ENCODE measurements at regions not wholly inside any gene's neighbourhood (a gene's known extent, or its start where the extent isn't known, plus 50 kb on each side); places are given as distances from the start of the nearest gene placed in this dataset.
"Not testable (repeated sequence)": the region's sequence is repeated elsewhere in the genome, so short reads cannot be mapped to it uniquely, and the experiment has no call there.

DNA sequence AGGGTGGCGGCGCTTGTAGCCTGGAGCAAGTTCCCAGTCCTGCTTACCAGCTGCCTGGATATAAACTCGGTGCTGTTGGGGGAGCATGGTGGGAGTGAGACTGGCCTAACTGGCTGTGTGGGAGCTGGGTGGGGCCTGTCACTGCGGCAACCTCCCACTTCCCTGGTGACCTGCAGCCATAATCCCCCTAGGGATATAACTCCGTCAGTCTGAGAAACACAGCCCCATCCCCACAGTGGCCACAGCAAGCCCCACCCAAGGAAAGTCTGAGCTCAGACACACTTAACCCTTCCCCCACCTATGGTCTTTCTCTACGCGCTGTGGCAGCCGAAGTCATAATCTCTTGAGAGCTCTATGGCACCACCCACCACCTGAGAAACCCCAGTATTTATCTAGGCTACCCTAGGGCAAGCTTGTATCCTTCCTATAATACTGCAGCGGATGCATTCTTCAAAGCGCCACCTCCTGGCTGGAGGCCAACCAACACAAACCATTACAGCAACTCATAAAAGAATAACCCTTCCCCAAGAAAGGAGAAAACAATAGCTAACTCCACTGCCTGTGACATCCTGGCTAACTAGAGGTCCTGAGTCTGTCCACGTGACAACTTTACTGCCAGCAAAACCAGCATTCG, 57.4 kb downstream of the ZNF648 start:
- no peak for DNase-seq

DNA sequence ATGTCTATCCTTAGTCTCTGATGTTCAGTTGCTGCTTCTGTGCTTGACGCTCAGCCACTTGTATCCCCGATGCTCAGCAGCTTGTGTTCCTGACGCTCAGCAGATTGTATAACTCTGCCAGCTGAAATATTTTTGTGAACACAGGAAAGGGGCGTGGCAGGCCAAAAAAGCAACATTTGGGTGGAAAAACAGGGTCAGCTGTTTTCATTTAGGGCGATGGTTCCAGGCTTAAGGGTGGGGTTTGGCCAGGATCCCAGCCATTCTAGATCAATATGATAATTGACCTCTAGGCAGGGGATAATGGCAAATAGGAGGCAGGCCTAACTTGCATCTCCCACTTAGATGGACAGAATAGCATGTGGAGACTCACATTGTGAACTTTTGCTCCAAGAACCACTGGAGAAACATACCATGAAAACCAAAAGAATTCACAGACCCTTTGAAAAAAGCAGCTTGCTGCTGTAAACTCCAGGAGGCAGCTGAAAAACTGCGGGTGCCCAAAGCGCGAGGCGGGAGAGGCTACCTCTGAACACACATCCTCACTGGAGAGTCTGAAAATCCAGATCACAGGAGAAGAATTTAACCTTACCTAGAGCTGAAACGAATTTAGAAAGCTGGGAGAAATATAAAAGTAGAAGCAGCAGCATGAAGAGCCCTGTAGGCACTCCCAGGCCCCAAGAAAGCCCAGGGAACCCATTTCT, 58.3 kb downstream of the ZNF648 start:
- no peak for DNase-seq

DNA sequence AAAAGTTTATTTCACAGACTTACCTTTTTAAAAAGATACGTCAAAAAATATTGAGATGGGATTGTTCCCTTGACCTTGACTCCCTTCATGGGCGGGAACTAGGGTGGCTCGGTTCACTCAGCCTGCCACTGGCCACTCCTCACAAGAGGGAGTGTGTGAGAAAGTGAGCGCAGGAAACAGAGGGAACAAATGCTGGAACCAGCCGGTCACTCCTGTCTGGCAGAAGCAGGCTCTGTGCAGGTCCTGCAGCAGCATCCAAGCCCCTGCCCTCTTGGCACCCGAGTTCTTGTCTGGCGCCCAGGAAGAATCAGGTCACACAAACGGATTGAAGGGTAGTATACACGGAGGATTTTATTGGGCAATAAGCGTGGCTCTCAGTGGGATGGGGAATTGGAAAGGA, 58.9 kb downstream of the ZNF648 start:
- peak in 1 of 51 donors; percentile 2 for DNase-seq

DNA sequence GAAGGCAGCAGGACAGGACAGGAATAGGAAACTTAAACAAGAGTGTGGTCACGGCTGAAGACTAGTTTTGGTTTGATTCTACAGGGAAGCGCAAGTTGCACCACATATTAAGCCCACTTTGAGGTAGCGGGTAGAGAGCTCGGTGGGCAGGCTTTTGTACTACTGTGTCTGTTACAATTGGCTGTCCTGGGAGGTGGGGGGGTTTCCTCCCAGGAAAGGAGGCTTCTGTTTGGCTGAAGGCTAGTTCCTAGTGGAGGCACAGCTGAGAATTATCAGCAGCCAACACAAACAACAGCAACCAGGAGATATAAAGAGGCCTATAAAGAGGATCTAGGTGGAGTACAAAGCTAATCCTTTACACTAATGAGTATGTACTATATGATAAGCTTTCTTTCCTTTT, 62.7 kb downstream of the ZNF648 start:
- DNase-seq, result no peak

DNA sequence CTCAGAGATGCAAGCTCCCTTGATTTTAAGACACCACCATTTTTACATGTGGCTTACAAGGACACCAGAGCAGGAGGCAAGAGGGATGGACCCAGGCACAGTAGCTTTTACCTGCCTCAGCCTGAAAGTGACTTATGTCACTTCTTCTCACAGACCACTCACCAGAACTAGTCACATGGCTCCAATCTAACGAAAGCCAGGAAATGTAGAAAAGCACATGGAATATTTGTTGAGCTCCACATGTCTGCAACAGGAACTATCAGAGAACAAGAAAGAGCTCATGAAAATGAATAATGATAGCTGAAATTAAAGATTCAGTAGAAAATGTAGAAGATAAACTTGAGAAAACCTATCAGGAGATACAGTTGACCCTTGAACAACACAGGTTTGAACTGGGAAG, 69.4 kb downstream of the ZNF648 start:
- no peak for DNase-seq

DNA sequence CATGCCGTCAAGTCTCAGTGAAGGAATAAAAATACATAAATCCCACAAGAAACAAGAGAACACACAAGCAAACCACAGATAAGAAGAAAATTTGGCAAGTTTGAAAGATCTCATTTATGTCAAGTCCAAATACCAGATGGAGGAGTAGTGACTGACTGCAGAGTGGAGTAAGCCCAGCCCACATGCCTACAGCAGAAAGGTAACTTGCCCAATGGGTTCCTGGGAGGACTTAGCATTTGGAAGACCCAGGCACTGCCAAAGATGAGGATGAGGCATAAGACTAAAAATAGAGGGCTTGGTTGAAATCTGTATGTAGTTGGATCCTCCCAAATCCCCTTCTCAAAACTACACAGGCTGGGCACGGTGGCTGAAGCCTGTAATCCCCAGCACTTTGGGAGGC, 70.8 kb downstream of the ZNF648 start:
- no peak for DNase-seq

DNA sequence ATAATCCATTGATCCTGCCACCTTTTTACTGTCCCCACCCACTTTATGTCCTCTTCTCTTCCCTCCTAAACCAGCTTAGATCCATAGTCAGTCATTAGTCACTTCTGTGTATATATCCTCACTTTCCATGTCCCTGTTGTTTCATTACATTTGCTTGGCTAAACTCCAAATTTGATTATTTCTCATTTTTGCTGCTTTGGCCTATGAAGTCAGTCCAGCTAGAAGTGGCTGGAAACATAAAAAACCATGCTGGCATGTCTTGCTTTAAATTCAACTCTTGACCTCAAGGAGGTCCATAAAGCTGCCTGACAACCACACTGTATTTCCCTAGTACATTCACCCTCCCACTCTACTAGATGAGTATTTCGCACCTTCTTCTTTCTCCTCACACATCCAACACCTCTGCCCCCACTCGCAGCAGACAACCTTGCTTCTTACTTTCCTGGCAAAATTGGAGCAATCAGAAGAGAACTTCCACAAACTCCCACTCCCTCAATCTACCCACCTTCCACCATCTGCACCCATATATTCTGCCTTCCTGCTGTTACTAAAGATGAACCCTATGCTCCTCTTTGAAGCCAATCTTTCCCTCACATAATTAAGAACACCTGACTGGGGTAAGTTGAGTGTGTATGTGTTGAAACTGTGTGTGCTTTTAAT, 72.1 kb downstream of the ZNF648 start:
- DNase-seq, result peak in 1 of 51 donors; percentile 29

DNA sequence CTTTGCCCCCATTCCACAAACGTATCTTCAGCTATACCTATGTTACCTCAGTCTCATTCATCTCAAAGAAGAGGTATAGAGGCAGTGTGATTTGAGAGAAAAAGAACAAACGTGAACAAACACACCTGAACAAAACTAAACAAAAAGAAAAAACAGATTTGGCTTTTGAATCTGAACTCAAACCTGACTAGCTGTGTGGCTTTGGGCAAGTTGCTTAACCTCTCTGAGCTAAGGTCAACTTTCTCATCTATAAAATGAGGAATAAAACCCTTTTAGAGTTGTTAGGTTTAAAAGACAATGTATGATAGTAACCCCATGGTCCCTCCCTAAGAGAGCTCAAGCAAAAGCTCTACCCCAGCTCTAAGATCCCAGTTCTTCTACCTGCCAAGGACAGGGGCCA, 73.5 kb downstream of the ZNF648 start:
- DNase-seq, result no peak

DNA sequence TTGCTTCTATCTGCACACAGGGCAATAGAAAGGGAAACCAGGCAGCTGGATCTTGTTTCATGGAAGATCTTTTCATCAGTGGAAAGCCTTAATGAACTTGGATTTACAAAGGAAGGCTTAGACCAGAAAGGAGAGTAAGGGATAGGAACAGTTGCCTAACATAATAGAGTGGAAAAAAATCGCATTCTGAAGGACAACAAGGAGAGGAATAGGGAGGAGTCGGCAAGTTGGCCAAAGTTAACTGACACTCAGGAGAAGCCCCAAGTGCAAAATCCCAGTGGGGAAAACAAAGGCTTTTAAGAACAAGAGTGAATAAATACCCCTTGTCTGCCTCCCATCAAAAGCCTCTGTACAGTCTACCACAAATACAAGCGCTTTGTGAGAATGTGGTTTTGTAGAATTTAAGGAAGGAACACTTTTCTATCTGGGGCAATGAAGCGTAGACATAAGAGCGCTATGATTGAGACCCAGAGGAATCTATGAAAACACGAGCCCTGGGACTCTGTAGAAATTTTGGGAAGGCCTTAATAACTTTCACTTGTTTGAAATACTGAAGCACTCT, 74.1 kb downstream of the ZNF648 start:
- peak in 1 of 51 donors; percentile 15 for DNase-seq

DNA sequence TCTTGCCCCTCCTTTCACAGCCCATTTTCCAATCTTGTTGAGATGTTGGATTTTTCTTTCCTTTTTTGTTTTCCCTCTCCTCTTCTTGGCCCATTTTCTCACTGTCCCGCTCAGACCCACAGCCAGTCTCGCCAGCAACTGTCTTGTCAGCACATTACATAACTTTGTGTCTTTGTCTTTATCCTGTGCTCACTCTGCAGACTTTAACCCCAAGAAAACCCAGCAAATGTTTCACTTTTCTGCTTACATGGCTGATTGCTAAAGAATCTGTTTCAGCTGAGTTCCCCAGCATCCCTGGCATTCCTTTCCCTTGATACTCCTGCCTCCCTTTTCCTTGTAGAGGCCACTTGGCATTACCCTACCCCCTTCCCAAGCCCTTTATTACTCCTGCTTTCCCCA, 74.6 kb downstream of the ZNF648 start:
- peak in 3 of 51 donors; percentile 4 to 22 (median 17) for DNase-seq

DNA sequence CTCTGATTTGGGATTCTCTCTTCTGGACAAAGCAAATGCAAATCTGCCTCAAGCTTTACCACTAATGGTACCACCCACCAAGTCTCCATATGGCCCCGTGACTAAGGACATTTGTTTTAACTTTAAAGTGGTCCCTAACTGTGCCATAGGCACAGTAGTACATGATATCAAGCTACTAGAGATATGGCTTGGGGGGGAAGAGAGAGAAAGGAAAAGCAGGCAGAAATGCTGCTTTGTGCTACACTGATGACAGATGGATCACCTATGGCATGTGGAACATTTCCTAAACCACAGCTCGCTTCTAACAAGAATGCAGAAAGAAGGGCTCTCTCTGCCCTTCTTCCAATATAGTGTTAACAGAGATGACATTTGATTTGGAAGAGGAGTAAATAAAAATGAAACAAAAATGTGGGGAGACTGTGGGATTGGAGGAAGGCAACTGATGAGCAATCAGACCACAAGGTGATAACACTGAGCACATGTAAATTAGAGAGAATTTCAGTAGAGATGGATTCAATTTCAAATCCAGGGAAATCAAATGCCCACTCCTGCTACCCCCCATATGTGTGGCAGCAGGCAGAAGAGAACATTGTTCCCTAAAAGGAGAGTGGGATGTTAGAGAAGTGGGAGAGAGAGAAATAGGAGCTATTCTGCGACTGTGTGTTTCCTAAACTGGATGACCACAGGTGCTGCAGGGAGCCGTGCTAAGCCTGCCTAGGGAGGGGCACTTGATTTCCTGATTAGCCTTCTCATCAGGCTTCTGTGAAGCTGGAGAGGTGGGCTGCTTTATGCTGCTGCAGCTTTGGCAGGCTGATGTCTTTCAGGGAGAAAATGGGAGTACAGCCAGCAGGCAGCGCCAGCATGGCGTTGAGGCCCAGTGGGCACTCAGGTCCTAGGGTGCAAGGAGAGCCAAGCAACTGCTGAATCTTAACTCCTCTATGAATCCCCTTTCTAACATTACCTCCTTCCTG, 75.3 kb downstream of the ZNF648 start:
- DNase-seq, result peak in 11 of 51 donors; percentile 5 to 24 (median 11)

DNA sequence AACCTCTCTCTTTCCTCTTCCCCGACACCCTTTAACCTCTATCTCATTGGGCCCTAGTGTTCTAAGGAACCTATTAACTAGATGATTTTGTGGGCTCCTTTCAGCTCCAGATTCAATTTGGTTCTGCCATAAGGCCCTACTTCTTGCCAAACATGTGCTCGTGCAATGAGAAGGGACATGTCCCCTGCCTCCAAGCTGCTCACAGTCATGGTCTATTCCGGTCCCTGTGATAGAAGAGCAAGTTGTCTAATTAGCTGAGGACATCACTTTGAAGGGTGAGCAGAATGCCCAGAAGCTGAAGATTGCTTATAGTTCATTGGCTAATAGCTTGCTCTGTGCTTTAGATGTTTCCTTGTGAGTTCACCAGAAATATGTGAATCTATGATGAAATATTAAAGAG, 76.2 kb downstream of the ZNF648 start:
- DNase-seq, result no peak

DNA sequence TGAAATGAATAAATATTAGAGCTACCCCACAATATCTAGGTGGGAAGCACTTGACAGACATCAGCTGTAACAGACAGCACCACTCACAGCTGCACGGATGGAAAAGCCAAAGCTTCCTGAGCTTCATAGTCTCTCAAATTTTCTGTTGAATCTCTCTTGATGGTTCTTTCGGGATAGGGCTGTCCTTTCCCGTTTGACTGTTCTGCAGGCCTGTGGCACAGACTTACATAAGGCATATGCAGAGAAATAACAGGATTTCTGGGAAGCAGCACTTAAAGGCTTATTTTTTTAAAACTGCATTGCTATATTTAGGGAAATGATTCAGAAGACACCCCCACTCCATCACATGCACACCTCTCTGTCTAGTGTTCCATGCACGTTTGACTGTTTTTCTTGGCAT, 77.5 kb downstream of the ZNF648 start:
- DNase-seq, result peak in 1 of 51 donors; percentile 59

DNA sequence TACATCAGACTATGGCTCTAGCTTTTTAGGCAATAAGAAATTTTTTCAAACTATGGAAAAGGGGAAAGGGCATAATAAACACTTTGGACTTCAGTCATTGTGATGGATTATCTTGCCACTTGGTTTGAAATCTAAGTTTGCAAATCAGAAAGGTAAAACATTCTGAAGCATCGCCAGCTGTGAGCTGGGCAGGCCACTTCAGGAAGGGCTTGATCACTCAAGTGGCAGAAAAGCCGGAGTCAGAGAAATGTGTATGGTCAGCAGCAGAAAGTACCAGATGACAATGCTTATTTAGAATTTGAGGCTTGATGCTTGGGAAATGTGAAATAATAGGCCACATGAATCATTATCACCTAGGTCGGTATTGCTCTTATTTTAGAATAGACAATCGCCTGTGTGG, 79.7 kb downstream of the ZNF648 start:
- no peak for DNase-seq

DNA sequence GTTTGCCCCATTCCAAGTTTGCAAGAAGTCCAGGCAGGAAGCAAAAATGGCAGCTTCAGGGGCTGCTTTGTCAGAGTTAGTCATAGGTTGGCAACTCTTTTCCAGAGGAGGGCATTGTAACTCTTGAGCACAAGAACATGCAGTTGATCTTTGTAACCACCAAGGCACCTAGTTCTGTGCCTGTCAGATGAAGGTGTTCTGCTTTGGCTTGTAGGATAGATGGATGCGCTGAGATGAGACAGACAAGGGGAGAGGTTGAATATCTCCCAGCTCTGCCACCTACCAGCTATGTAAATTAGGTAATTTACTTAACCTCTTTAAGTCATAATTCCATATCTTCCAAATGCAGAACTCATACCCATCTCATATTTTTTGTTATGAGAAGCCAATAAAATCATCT, 89.3 kb downstream of the ZNF648 start:
- DNase-seq, result no peak

DNA sequence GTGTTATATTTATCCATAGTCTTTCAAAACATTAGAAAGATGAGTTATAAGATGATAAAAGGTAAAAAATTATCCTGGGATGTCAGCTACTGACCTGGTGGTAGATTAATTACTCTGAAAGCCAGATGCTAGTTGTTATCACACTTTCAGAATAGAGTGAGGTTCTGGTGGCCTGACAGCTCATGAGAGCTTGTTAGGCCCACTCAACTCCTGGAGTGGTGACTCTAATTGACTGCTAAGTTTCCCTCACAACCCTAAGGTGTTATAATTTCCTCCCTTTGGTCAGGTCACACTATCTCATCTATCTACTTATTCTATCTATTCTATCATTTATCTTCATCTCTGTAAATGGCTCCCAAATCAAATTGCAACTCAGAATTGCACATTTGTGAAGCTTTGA, 90.1 kb downstream of the ZNF648 start:
- no peak for DNase-seq

DNA sequence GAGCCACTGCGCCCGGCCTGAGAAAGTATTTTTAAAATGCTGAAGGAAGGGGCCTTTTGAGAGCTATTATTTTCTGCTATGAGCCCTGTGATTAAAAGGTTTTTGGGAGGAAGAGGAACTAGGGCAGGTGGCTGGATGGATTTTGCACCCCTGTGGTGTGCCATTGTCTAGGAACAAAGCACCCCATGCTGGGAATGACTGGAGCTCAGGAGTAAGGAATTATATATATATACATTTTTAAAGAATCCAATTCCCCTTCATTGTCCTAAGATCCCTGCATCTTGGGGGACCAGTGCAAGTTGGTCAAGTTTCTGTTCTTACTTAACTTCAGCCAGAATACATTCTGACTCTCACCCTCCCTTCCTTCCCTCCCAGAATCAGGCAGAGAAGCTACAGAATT, 91.6 kb downstream of the ZNF648 start:
- DNase-seq, result no peak

DNA sequence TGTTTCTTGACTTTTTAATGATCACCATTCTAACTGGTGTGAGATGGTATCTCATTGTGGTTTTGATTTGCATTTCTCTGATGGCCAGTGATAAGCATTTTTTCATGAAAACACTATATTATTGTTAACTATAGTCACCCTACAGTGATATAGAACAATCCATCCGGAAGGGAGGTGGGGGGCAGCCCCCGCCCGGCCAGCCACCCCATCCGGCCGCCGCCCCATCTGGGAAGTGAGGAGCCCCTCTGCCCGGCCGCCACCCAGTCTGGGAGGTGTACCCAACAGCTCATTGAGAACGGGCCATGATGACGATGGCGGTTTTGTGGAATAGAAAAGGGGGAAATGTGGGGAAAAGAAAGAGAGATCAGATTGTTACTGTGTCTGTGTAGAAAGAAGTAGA, 106.8 kb downstream of the ZNF648 start:
- DNase-seq, result not testable (repeated sequence)

DNA sequence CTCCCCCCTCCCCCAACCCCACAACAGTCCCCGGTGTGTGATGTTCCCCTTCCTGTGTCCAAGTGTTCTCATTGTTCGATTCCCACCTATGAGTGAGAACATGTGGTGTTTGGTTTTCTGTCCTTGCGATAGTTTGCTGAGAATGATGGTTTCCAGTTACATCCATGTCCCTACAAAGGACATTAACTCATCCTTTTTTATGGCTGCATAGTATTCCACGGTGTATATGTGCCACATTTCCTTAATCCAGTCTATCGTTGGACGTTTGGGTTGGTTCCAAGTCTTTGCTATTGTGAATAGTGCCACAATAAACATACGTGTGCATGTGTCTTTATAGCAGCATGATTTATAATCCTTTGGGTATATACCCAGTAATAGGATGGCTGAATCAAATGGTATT, 107.3 kb downstream of the ZNF648 start:
- DNase-seq, result not testable (repeated sequence)

DNA sequence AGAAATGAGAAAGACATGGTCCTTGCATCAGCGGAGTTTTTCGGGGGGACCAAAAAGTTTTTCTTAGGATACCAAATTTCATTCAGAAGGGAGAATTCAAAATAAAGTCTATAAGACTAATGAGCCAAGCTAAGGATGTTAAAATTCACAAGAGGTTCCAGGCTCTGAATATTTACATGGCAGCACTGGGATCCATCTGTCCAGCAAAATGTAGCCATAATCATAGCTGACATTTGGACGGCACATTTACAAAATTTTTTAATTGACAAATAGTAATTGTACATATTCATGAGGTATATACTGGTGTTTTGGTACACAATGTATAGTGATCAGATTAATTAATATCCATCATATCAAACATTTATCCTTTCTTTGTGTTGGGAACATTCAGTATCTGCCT, 107.9 kb downstream of the ZNF648 start:
- DNase-seq, result no peak

DNA sequence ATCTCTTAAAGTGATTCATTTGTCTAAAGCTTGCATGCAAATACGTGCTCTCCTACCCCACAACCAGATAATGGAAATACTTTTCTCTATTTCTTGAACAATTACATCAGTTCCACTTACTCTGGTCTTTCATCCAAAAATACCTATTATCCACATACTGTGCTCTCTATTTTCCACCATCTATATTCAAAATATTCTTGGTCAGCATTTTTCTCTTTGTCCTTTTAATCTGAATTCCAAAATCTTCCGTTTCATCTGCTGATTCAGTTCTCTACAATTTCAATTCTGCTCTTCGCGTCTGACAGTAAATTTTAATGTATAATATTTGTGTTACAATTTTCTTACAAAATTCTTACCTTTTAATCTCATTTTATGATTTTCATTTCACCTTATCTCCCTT, 110.3 kb downstream of the ZNF648 start:
- DNase-seq, result no peak

Data from hypothalamus (tissue), 51 donors.